ENCODE measurements at regions not wholly inside any gene's neighbourhood (a gene's known extent, or its start where the extent isn't known, plus 50 kb on each side); places are given as distances from the start of the nearest gene placed in this dataset.

GRCh38 chr3:21067031-21067813 is 683.8 kb downstream of the ZNF385D start:
- no peaks in the 10 kb centered on the region for H3K4me1 Mint-ChIP-seq (ENCODE audit: low read depth)
- peaks cover 0 to 20% of the 10 kb centered on the region in 2 experiments for H3K9me3 ChIP-seq (ENCODE audit: control insufficient read depth in 1 of 2, insufficient read depth in 1 of 2, low read length in 2 of 2)
- no peaks in the 10 kb centered on the region for H3K36me3 ChIP-seq (ENCODE audit: insufficient read depth, low read length)
- H3K27ac ChIP-seq (ENCODE audit: low read depth in 1 of 2, low read length in 2 of 2), result no peak overlapping the region
- H3K27ac Mint-ChIP-seq, result no peak overlapping the region
- no peak for ATAC-seq (ENCODE audit: poor library complexity)
- TF ChIP-seq CTCF (IDR thresholded peaks at IDR 0.05), result no peak
- no peaks in the 10 kb centered on the region for H3K36me3 Mint-ChIP-seq (ENCODE audit: low read depth)
- H3K9me3 Mint-ChIP-seq, result peaks cover 4% of the 10 kb centered on the region
- H3K27me3 ChIP-seq (ENCODE audit: control insufficient read depth in 1 of 2, insufficient read depth in 2 of 2, low read length in 2 of 2), result no peaks in the 10 kb centered on the region
- no peaks in the 10 kb centered on the region for H3K4me1 ChIP-seq (ENCODE audit: insufficient read depth, low read length)
- intact Hi-C loops (cut with DNase I, micrococcal nuclease), result no loop called here
- H3K4me3 Mint-ChIP-seq, result no peak overlapping the region
- H3K4me3 ChIP-seq (ENCODE audit: low read length), result no peak overlapping the region
- H3K27me3 Mint-ChIP-seq, result no peaks in the 10 kb centered on the region
- ChIA-PET POLR2A (no interaction called here), CTCF (no interaction called here)
- no peak for DNase-seq

- H3K4me3 Mint-ChIP-seq, result no peak overlapping the region
- intact Hi-C loops (cut with DNase I, micrococcal nuclease), result no loop called here
- Histone ChIP-seq H3K27ac (ENCODE audit: low read depth in 1 of 2, low read length in 2 of 2) (no peak overlapping the region), H3K27me3 (ENCODE audit: control insufficient read depth in 1 of 2, insufficient read depth in 2 of 2, low read length in 2 of 2) (no peaks in the 10 kb centered on the region), H3K9me3 (ENCODE audit: control insufficient read depth in 1 of 2, insufficient read depth in 1 of 2, low read length in 2 of 2) (peaks cover 0 to 15% of the 10 kb centered on the region in 2 experiments), H3K4me1 (ENCODE audit: insufficient read depth, low read length) (no peaks in the 10 kb centered on the region), H3K4me3 (ENCODE audit: low read length) (no peak overlapping the region), H3K36me3 (ENCODE audit: insufficient read depth, low read length) (no peaks in the 10 kb centered on the region)
- no peaks in the 10 kb centered on the region for H3K4me1 Mint-ChIP-seq (ENCODE audit: low read depth)
- no peak for DNase-seq
- H3K27me3 Mint-ChIP-seq, result no peaks in the 10 kb centered on the region
- no peaks in the 10 kb centered on the region for H3K36me3 Mint-ChIP-seq (ENCODE audit: low read depth)
- H3K9me3 Mint-ChIP-seq, result peaks cover under 1% of the 10 kb centered on the region
- TF ChIP-seq CTCF (IDR thresholded peaks at IDR 0.05), result no peak
- CTCF ChIA-PET, result no interaction called here
- POLR2A ChIA-PET, result no interaction called here
- ATAC-seq (ENCODE audit: poor library complexity), result no peak
- no peak overlapping the region for H3K27ac Mint-ChIP-seq
These were observed 688.1 kb downstream of the ZNF385D start for GRCh38 chr3:21062831-21063294.

GRCh38 chr3:21059404-21059803 is 691.6 kb downstream of the ZNF385D start:
- TF ChIP-seq CTCF (IDR thresholded peaks at IDR 0.05), result no peak
- no peaks in the 10 kb centered on the region for H3K27me3 Mint-ChIP-seq
- ATAC-seq (ENCODE audit: poor library complexity), result no peak
- no peak overlapping the region for H3K4me3 ChIP-seq (ENCODE audit: low read length)
- peaks cover 4% of the 10 kb centered on the region for H3K9me3 Mint-ChIP-seq
- H3K27ac ChIP-seq (ENCODE audit: low read depth in 1 of 2, low read length in 2 of 2), result no peak overlapping the region
- no peak overlapping the region for H3K4me3 Mint-ChIP-seq
- H3K27me3 ChIP-seq (ENCODE audit: control insufficient read depth in 1 of 2, insufficient read depth in 2 of 2, low read length in 2 of 2), result no peaks in the 10 kb centered on the region
- ChIA-PET CTCF (no interaction called here), POLR2A (no interaction called here)
- H3K4me1 ChIP-seq (ENCODE audit: insufficient read depth, low read length), result no peaks in the 10 kb centered on the region
- no peaks in the 10 kb centered on the region for H3K36me3 ChIP-seq (ENCODE audit: insufficient read depth, low read length)
- intact Hi-C loops (cut with DNase I, micrococcal nuclease), result no loop called here
- H3K36me3 Mint-ChIP-seq (ENCODE audit: low read depth), result no peaks in the 10 kb centered on the region
- peaks cover 0 to 5% of the 10 kb centered on the region in 2 experiments for H3K9me3 ChIP-seq (ENCODE audit: control insufficient read depth in 1 of 2, insufficient read depth in 1 of 2, low read length in 2 of 2)
- DNase-seq, result no peak
- no peaks in the 10 kb centered on the region for H3K4me1 Mint-ChIP-seq (ENCODE audit: low read depth)
- no peak overlapping the region for H3K27ac Mint-ChIP-seq
